HCT116 (cell line): ENCODE measurements at regions not wholly inside any gene's neighbourhood (a gene's known extent, or its start where the extent isn't known, plus 50 kb on each side); places are given as distances from the start of the nearest gene placed in this dataset.

Experiments used
- ATAC-seq: fragments of 200-7000 bp; cut with Tn5 transposase; 2 replicates; pipeline ENCODE4 v1.9.1; 2020; ENCODE audit warnings: mild to moderate bottlenecking, moderate library complexity
- BruUV-seq: library from RNA; stranded (reverse); fragments of 400-500 nt; replicated peaks from 2 replicates; lab custom pipeline; 2021; lab: Mats Ljungman, UMichigan
- CTCF ChIA-PET: fragments of 300-600 bp; sonication (Branson Sonifier 250); formaldehyde crosslinking; loops from one replicate; lab custom pipeline; 2021; ENCODE audit warnings: antibody characterized with exemption; lab: Charles Lee
- POLR2A ChIA-PET: fragments of 300-600, 350-600 bp; sonication (Branson Sonifier 250); formaldehyde crosslinking; loops from one replicate; lab custom pipeline; 2021; ENCODE audit warnings: antibody characterized with exemption; lab: Charles Lee
- RAD21 ChIA-PET, 2 experiments: fragments of 300-600 bp; sonication (Branson Sonifier 250); formaldehyde crosslinking; loops; one replicate each; lab custom pipeline; 2023; ENCODE audit warnings: low total read pairs in 2 of 2; ENCODE audit not compliant: uncharacterized antibody in 2 of 2, unreplicated experiment in 2 of 2, low non-redundant PET in 1 of 2; lab: Charles Lee
- DNase-seq: peaks from one replicate; pipeline ENCODE4 v3.0.0-alpha.2; 2010; ENCODE audit warnings: low read depth, low spot score
- H2AFZ ChIP-seq: fragments of 200-600 bp; shearing (Covaris generic), sonication (generic); 2 replicates; pipeline ENCODE4 v1.6.1; 2017; ENCODE audit warnings: low read depth, mixed run types, mixed read lengths, antibody characterized with exemption, low read length; ENCODE audit not compliant: poor library complexity, severe bottlenecking
- H3K27ac ChIP-seq: 2 replicates; pipeline ENCODE4 v1.5.1; 2012; ENCODE audit warnings: low read depth, low read length
- H3K27me3 ChIP-seq: fragments of 200-600 bp; sonication (generic); 2 replicates; pipeline ENCODE4 v1.6.1; 2016; ENCODE audit warnings: mixed run types, low read length, mixed read lengths; ENCODE audit not compliant: insufficient read depth
- H3K36me3 ChIP-seq, 2 experiments: fragments of 200-500 bp in 1 of 2; fragments of 200-600 bp in 1 of 2; sonication (Bioruptor generic) in 1 of 2; sonication (generic) in 1 of 2; 2 replicates each; pipeline versions ENCODE4 v1.5.1 to v1.6.1; 2014 to 2016; ENCODE audit warnings: low read length in 2 of 2, inconsistent platforms in 1 of 2, mixed read lengths in 1 of 2, mixed run types in 1 of 2; ENCODE audit not compliant: insufficient read depth in 2 of 2, control insufficient read depth in 1 of 2
- H3K4me1 ChIP-seq, 2 experiments: fragments of 200-600 bp in 1 of 2; sonication (generic) in 1 of 2; 2 replicates each; pipeline versions ENCODE4 v1.5.1 to v1.6.1; 2012 to 2017; ENCODE audit warnings: low read length in 2 of 2, inconsistent platforms in 1 of 2, mild to moderate bottlenecking in 1 of 2, mixed read lengths in 1 of 2, mixed run types in 1 of 2, moderate library complexity in 1 of 2; ENCODE audit not compliant: insufficient read depth in 2 of 2, control insufficient read depth in 1 of 2
- H3K4me2 ChIP-seq: fragments of 200-600 bp; sonication (generic); 2 replicates; pipeline ENCODE4 v1.6.1; 2017; ENCODE audit warnings: mixed run types, low read length, mixed read lengths
- H3K4me3 ChIP-seq, 2 experiments: fragments of 200-600 bp in 1 of 2; sonication (generic) in 1 of 2; replicated peaks in 1 of 2; 2 replicates each; pipeline ENCODE4 v1.5.1; 2011 to 2016; ENCODE audit warnings: low read length in 2 of 2, control low read depth in 1 of 2, low read depth in 1 of 2, mild to moderate bottlenecking in 1 of 2, mixed read lengths in 1 of 2, mixed run types in 1 of 2
- H3K79me2 ChIP-seq: fragments of 200-600 bp; sonication (generic); 2 replicates; pipeline ENCODE4 v1.6.1; 2017; ENCODE audit warnings: mild to moderate bottlenecking, mixed run types, low read length, moderate library complexity, mixed read lengths; ENCODE audit not compliant: insufficient read depth
- H3K9ac ChIP-seq: fragments of 200-600 bp; sonication (generic); 2 replicates; pipeline ENCODE4 v1.6.1; 2016; ENCODE audit warnings: low read length, mixed read lengths
- H3K9me2 ChIP-seq: fragments of 200-600 bp; sonication (generic), shearing (Covaris generic); 2 replicates; pipeline ENCODE4 v1.6.1; 2017; ENCODE audit warnings: mixed run types, mild to moderate bottlenecking, moderate library complexity; ENCODE audit not compliant: insufficient read depth
- H3K9me3 ChIP-seq, 2 experiments: fragments of 200-500 bp in 1 of 2; fragments of 200-600 bp in 1 of 2; sonication (Bioruptor generic) in 1 of 2; sonication (generic) in 1 of 2; 2 replicates each; pipeline ENCODE4 v1.6.1; 2014 to 2017; ENCODE audit warnings: low read length in 2 of 2, mixed read lengths in 2 of 2, inconsistent platforms in 1 of 2, low read depth in 1 of 2, mild to moderate bottlenecking in 1 of 2, mixed run types in 1 of 2, moderate library complexity in 1 of 2; ENCODE audit not compliant: control insufficient read depth in 1 of 2, insufficient read depth in 1 of 2
- H4K20me1 ChIP-seq: fragments of 200-600 bp; sonication (generic), shearing (Covaris generic); 2 replicates; pipeline ENCODE4 v1.6.1; 2017; ENCODE audit warnings: mixed run types, mild to moderate bottlenecking, moderate library complexity; ENCODE audit not compliant: insufficient read depth
- CEBPB ChIP-seq: IDR thresholded peaks from 2 replicates; pipeline ENCODE4 v1.6.1; 2012; ENCODE audit warnings: low read depth
- EGR1 ChIP-seq: IDR thresholded peaks from 2 replicates; pipeline ENCODE4 v1.6.1; 2012; ENCODE audit warnings: low read depth
- ELF1 ChIP-seq: IDR thresholded peaks from 2 replicates; pipeline ENCODE4 v1.6.1; 2012; ENCODE audit warnings: low read depth, borderline replicate concordance
- FOSL1 ChIP-seq: IDR thresholded peaks from 2 replicates; pipeline ENCODE4 v1.6.1; 2012; ENCODE audit warnings: low read depth
- POLR2AphosphoS5 ChIP-seq: IDR thresholded peaks from 2 replicates; pipeline ENCODE4 v1.6.1; 2011; ENCODE audit warnings: mild to moderate bottlenecking, low read depth, low read length, moderate library complexity
- RAD21 ChIP-seq: IDR thresholded peaks from 2 replicates; pipeline ENCODE4 v1.6.1; 2012; ENCODE audit warnings: low read depth, mild to moderate bottlenecking
- SIN3A ChIP-seq: IDR thresholded peaks from 2 replicates; pipeline ENCODE4 v1.6.1; 2012; ENCODE audit warnings: low read depth
- SP1 ChIP-seq: IDR thresholded peaks from 2 replicates; pipeline ENCODE4 v1.6.1; 2012; ENCODE audit warnings: low read depth
- SRF ChIP-seq: IDR thresholded peaks from 2 replicates; pipeline ENCODE4 v1.6.1; 2012; ENCODE audit warnings: low read depth
- TCF7L2 ChIP-seq: IDR thresholded peaks from 2 replicates; pipeline ENCODE4 v1.7.0; 2011; ENCODE audit warnings: borderline replicate concordance, inconsistent platforms; ENCODE audit not compliant: insufficient read depth, insufficient read length; ENCODE audit errors: extremely low read depth
- YY1 ChIP-seq: IDR thresholded peaks from 2 replicates; pipeline ENCODE4 v1.6.1; 2011; ENCODE audit warnings: low read length, low read depth, moderate library complexity, mild to moderate bottlenecking; ENCODE audit not compliant: insufficient replicate concordance; ENCODE audit errors: extremely low read depth
- ZFX ChIP-seq: fragments of 450-650 bp; IDR thresholded peaks from 2 replicates; pipeline ENCODE4 v1.6.1; 2017
- ZNF274 ChIP-seq: fragments of 200-500 bp; sonication (Bioruptor generic); IDR thresholded peaks from 2 replicates; pipeline ENCODE4 v1.6.1; 2014; ENCODE audit warnings: mild to moderate bottlenecking, low read depth, low read length, inconsistent platforms
- intact Hi-C: fragments of 100-400 bp; cut with micrococcal nuclease; formaldehyde crosslinking; loops from 2 replicates; pipeline ENCODE4 v1.10.0; 2022
- TF ChIP-seq, protein P1 (sequence below), 3 experiments: fragments of 200-600 bp in 1 of 3; sonication (generic) in 1 of 3; IDR thresholded peaks in 2 of 3; conservative IDR thresholded peaks in 1 of 3; 2 replicates each; pipeline ENCODE4 v1.5.1; 2012 to 2017; ENCODE audit warnings: low read depth in 2 of 3, low read length in 2 of 3, antibody characterized with exemption in 1 of 3, borderline replicate concordance in 1 of 3, control low read depth in 1 of 3, mild to moderate bottlenecking in 1 of 3, mixed read lengths in 1 of 3, mixed run types in 1 of 3, moderate library complexity in 1 of 3; ENCODE audit not compliant: insufficient read depth in 1 of 3
- TF ChIP-seq, protein P2 (sequence below): IDR thresholded peaks from 2 replicates; pipeline ENCODE4 v1.6.1; 2012
- TF ChIP-seq, protein P3 (sequence below): IDR thresholded peaks from 2 replicates; pipeline ENCODE4 v1.6.1; 2012

DNA sequence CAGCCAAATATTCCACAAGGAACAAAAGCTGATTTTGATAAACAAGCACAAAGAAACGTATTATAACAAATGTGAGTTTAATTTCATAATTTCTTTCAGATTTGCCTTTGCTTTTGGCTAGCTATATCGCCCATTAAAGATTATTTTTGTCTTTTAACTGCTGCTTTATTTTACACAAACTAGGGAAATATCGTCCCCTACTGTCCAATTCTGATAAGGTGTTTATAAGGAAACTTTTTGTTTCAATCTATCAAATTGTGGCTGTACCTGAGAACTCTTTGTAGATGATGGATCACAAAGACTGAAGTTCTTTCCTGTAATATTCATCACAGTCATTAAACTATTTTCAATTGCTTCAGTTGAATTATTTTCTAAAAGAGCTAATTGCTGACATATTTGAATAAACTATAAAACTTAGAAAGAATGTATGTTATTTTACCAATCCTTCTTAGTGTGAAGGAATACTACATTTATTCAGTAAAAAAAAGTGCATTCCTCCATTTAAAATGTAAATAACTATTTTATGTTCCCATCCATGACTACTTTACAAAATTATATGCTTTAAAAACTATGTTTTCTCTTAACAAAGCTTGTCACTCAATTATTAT, 431.3 kb upstream of the ITGA1 start:
- CTCF ChIA-PET, result interaction anchor here (1.0 to 1.4 kb wide), 5 partner anchors 8 to 1398 kb away, joined by 3 to 6 read pairs (median 4); no protein-coding TSS in a partner anchor
- TF ChIP-seq SP1 (no peak), RAD21 (peak; percentile 65)
- TF ChIP-seq, protein P1, sequence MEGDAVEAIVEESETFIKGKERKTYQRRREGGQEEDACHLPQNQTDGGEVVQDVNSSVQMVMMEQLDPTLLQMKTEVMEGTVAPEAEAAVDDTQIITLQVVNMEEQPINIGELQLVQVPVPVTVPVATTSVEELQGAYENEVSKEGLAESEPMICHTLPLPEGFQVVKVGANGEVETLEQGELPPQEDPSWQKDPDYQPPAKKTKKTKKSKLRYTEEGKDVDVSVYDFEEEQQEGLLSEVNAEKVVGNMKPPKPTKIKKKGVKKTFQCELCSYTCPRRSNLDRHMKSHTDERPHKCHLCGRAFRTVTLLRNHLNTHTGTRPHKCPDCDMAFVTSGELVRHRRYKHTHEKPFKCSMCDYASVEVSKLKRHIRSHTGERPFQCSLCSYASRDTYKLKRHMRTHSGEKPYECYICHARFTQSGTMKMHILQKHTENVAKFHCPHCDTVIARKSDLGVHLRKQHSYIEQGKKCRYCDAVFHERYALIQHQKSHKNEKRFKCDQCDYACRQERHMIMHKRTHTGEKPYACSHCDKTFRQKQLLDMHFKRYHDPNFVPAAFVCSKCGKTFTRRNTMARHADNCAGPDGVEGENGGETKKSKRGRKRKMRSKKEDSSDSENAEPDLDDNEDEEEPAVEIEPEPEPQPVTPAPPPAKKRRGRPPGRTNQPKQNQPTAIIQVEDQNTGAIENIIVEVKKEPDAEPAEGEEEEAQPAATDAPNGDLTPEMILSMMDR (IDR thresholded peaks at IDR 0.05 in 2 of 3, conservative IDR thresholded peaks at IDR 0.05 in 1 of 3; ENCODE audit: borderline replicate concordance in 1 of 3, insufficient read depth in 1 of 3, low read depth in 2 of 3, low read length in 2 of 3), result peak; percentile 30 to 79 (median 57); a peak in 5 of 6 replicates
- H3K79me2 ChIP-seq, result no peaks in the 10 kb centered on the region
- no peaks in the 10 kb centered on the region for H3K36me3 ChIP-seq
- no peak overlapping the region for H3K4me3 ChIP-seq
- H3K27ac ChIP-seq, result no peak overlapping the region
- H3K9ac ChIP-seq, result no peak overlapping the region
- intact Hi-C loops, result loop anchor here (2.0 kb wide), 1 partner anchor 1394 kb away; no protein-coding TSS in a partner anchor
- ATAC-seq (no peak), DNase-seq (no peak)
- no peaks in the 10 kb centered on the region for H3K9me3 ChIP-seq
- RAD21 ChIA-PET, result no interaction called here
- no TSS peak for BruUV-seq
- no peaks in the 10 kb centered on the region for H4K20me1 ChIP-seq
- H2AFZ ChIP-seq, result no peak overlapping the region
- POLR2A ChIA-PET, result no interaction called here
- H3K4me2 ChIP-seq, result no peak overlapping the region
- H3K4me1 ChIP-seq, result no peaks in the 10 kb centered on the region
- no peaks in the 10 kb centered on the region for H3K9me2 ChIP-seq
- H3K27me3 ChIP-seq, result no peaks in the 10 kb centered on the region

DNA sequence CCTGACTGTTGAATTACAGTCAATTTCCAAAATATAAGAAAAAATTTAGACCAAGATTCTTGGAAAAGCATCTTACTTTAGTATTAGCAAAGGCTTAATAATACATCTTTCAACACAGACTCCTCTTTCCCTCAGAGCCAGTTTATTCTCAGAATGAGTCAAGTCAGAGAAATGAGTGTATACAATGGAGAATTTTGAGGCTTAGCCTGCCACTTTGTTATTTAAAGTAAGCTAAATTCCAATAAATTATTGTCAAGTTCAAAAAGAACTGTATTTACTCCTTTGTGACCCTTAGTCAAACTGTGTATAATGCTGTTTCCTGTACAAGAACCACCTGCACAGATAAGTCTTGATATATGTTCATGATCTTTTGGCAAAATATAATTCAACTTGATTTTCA, 428.5 kb upstream of the ITGA1 start:
- intact Hi-C loops, result no loop called here
- Histone ChIP-seq H3K4me1 (no peaks in the 10 kb centered on the region), H3K27ac (no peak overlapping the region), H3K9ac (no peak overlapping the region), H3K4me2 (no peak overlapping the region), H3K79me2 (no peaks in the 10 kb centered on the region), H3K4me3 (no peak overlapping the region), H3K9me3 (no peaks in the 10 kb centered on the region), H4K20me1 (no peaks in the 10 kb centered on the region), H3K9me2 (no peaks in the 10 kb centered on the region), H3K36me3 (no peaks in the 10 kb centered on the region), H2AFZ (no peak overlapping the region), H3K27me3 (no peaks in the 10 kb centered on the region)
- DNase-seq, result no peak
- ATAC-seq, result no peak
- ChIA-PET RAD21 (no interaction called here), POLR2A (no interaction called here), CTCF (no interaction called here)
- BruUV-seq, result no TSS peak
- no peak for TF ChIP-seq CEBPB
- TF ChIP-seq, protein P1 (IDR thresholded peaks at IDR 0.05 in 2 of 3, conservative IDR thresholded peaks at IDR 0.05 in 1 of 3; ENCODE audit: borderline replicate concordance in 1 of 3, insufficient read depth in 1 of 3, low read depth in 2 of 3, low read length in 2 of 3), result no peak
- TF ChIP-seq SRF, result no peak
- TF ChIP-seq ZFX, result no peak
- TF ChIP-seq, protein P2, sequence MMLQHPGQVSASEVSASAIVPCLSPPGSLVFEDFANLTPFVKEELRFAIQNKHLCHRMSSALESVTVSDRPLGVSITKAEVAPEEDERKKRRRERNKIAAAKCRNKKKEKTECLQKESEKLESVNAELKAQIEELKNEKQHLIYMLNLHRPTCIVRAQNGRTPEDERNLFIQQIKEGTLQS, result no peak
- TF ChIP-seq, protein P3, sequence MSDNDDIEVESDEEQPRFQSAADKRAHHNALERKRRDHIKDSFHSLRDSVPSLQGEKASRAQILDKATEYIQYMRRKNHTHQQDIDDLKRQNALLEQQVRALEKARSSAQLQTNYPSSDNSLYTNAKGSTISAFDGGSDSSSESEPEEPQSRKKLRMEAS, result no peak
- TF ChIP-seq SP1, result no peak
- TF ChIP-seq SIN3A, result no peak
- TF ChIP-seq POLR2AphosphoS5, result no peak
- no peak for TF ChIP-seq TCF7L2
- TF ChIP-seq ELF1, result no peak
- no peak for TF ChIP-seq FOSL1
- no peak for TF ChIP-seq YY1
- no peak for TF ChIP-seq EGR1
- no peak for TF ChIP-seq ZNF274
